ENCODE measurements at regions not wholly inside any gene's neighbourhood (a gene's known extent, or its start where the extent isn't known, plus 50 kb on each side); places are given as distances from the start of the nearest gene placed in this dataset.

- no peak for TF ChIP-seq POLR2AphosphoS5 (IDR thresholded peaks at IDR 0.05; ENCODE audit: borderline replicate concordance, low read depth, low read length)
- no peak for TF ChIP-seq EZH2 (IDR thresholded peaks at IDR 0.05)
- TF ChIP-seq FOXP2 (optimal IDR thresholded peaks at IDR 0.05; ENCODE audit: control extremely low read depth, extremely low read length, insufficient read depth): no peak
Observed at GRCh38 chr9:129258124-129258822, 80.2 kb upstream of the IER5L start.
